Endothelial cell of umbilical vein (primary cell): ENCODE measurements at regions not wholly inside any gene's neighbourhood (a gene's known extent, or its start where the extent isn't known, plus 50 kb on each side); places are given as distances from the start of the nearest gene placed in this dataset.

Experiments used
- BruUV-seq: library from RNA; stranded (reverse); fragments of 400-500 nt; replicated peaks from 2 replicates; lab custom pipeline; 2021; lab: Mats Ljungman, UMichigan
- CTCF ChIA-PET: fragments of 300-600, 350-600 bp; sonication (Branson Sonifier 250); formaldehyde crosslinking; loops from one replicate; lab custom pipeline; 2021; ENCODE audit warnings: antibody characterized with exemption, inconsistent platforms; lab: Charles Lee
- POLR2A ChIA-PET: fragments of 300-600, 350-600 bp; sonication (Branson Sonifier 250); formaldehyde crosslinking; loops from one replicate; lab custom pipeline; 2021; ENCODE audit warnings: antibody characterized with exemption, inconsistent platforms; lab: Charles Lee
- DNase-seq: peaks from one replicate; pipeline ENCODE4 v3.0.0-alpha.2; 2011; ENCODE audit warnings: low read depth, low spot score
- FAIRE-seq: peaks from 2 replicates; lab custom pipeline; 2011; peaks lifted over from hg19 to GRCh38; lab: Jason Lieb, UNC
- H2AFZ ChIP-seq: 2 replicates; pipeline ENCODE4 v1.6.0; 2012; ENCODE audit warnings: low read depth, low read length, control low read depth, inconsistent platforms
- H3K27ac ChIP-seq: 2 replicates; pipeline ENCODE4 v1.5.1; 2011; ENCODE audit warnings: low read depth, mild to moderate bottlenecking, control low read depth, low read length, moderate library complexity; ENCODE audit not compliant: insufficient read depth
- H3K27me3 ChIP-seq, 2 experiments: 2 replicates each; pipeline versions ENCODE4 v1.6.0 to v1.6.1; 2011; ENCODE audit warnings: low read length in 2 of 2, mixed read lengths in 1 of 2; ENCODE audit not compliant: control insufficient read depth in 2 of 2, insufficient read depth in 2 of 2
- H3K36me3 ChIP-seq, 2 experiments: 2 replicates in 1 of 2; 3 replicates in 1 of 2; pipeline ENCODE4 v1.5.1; 2011; ENCODE audit warnings: low read length in 2 of 2, mild to moderate bottlenecking in 1 of 2, moderate library complexity in 1 of 2; ENCODE audit not compliant: control insufficient read depth in 2 of 2, insufficient read depth in 2 of 2; ENCODE audit errors: extremely low read depth in 1 of 2
- H3K4me1 ChIP-seq: 3 replicates; pipeline ENCODE4 v1.5.1; 2011; ENCODE audit warnings: mild to moderate bottlenecking, low read length; ENCODE audit not compliant: control insufficient read depth, insufficient read depth; ENCODE audit errors: extremely low read depth
- H3K4me2 ChIP-seq: 2 replicates; pipeline ENCODE4 v1.6.1; 2011; ENCODE audit warnings: low read length, control low read depth, mixed read lengths; ENCODE audit not compliant: insufficient read depth
- H3K4me3 ChIP-seq, 3 experiments: fragments of 200-600 bp in 1 of 3; sonication (generic), shearing (Covaris generic) in 1 of 3; replicated peaks in 1 of 3; 2 replicates each; pipeline ENCODE4 v1.5.1; 2011 to 2016; ENCODE audit warnings: control low read depth in 3 of 3, low read length in 3 of 3, mild to moderate bottlenecking in 2 of 3, inconsistent platforms in 1 of 3, low read depth in 1 of 3, moderate library complexity in 1 of 3; ENCODE audit not compliant: insufficient read depth in 1 of 3
- H3K79me2 ChIP-seq: 2 replicates; pipeline ENCODE4 v1.6.0; 2012; ENCODE audit warnings: low read length, inconsistent platforms; ENCODE audit not compliant: control insufficient read depth, insufficient read depth
- H3K9ac ChIP-seq: replicated peaks from 2 replicates; pipeline ENCODE3; 2011; ENCODE audit warnings: low read length, control low read depth; ENCODE audit not compliant: insufficient read depth; ENCODE audit errors: extremely low read depth
- H3K9me1 ChIP-seq: replicated peaks from 3 replicates; pipeline ENCODE4 v1.6.0; 2011; ENCODE audit warnings: mild to moderate bottlenecking, low read length; ENCODE audit not compliant: control insufficient read depth, insufficient read depth; ENCODE audit errors: extremely low read depth
- H3K9me3 ChIP-seq: replicated peaks from 2 replicates; pipeline ENCODE4 v1.5.1; 2012; ENCODE audit warnings: low read length, inconsistent platforms; ENCODE audit not compliant: control insufficient read depth, insufficient read depth
- H4K20me1 ChIP-seq: replicated peaks from 2 replicates; pipeline ENCODE3; 2011; ENCODE audit warnings: mild to moderate bottlenecking, low read length; ENCODE audit not compliant: control insufficient read depth, insufficient read depth; ENCODE audit errors: extremely low read depth
- EZH2 ChIP-seq: IDR thresholded peaks from 2 replicates; pipeline ENCODE4 v1.6.1; 2012; ENCODE audit warnings: borderline replicate concordance, low read depth, mild to moderate bottlenecking, moderate library complexity, low read length, inconsistent platforms; ENCODE audit not compliant: severe bottlenecking
- FOS ChIP-seq: IDR thresholded peaks from 2 replicates; pipeline ENCODE4 v1.6.1; 2011; ENCODE audit warnings: mild to moderate bottlenecking, low read length, moderate library complexity, borderline replicate concordance; ENCODE audit not compliant: insufficient read depth
- GATA2 ChIP-seq: IDR thresholded peaks from 2 replicates; pipeline ENCODE4 v1.7.0; 2011; ENCODE audit warnings: low read depth, mild to moderate bottlenecking, moderate library complexity, mixed read lengths, low read length; ENCODE audit not compliant: insufficient read length, insufficient read depth
- JUN ChIP-seq: IDR thresholded peaks from 2 replicates; pipeline ENCODE4 v1.6.1; 2011; ENCODE audit warnings: borderline replicate concordance, low read depth; ENCODE audit not compliant: insufficient read length, insufficient read depth
- MYC ChIP-seq: IDR thresholded peaks from one replicate; pipeline ENCODE4 v1.6.1; 2011; ENCODE audit warnings: mild to moderate bottlenecking, low read depth, low read length
- POLR2A ChIP-seq: IDR thresholded peaks from 2 replicates; pipeline ENCODE4 v1.6.1; 2012; ENCODE audit warnings: low read depth, mild to moderate bottlenecking, control low read depth, low read length
- POLR2AphosphoS5 ChIP-seq: IDR thresholded peaks from 2 replicates; pipeline ENCODE4 v1.6.1; 2012; ENCODE audit warnings: low read depth, mild to moderate bottlenecking, control low read depth, low read length, moderate library complexity; ENCODE audit not compliant: insufficient read depth
- dilution Hi-C: fragments of 300-500 bp; cut with MboI; formaldehyde crosslinking; loops from one replicate; pipeline ENCODE4 v1.15.0; 2019; ENCODE audit warnings: low sequenced_read_pairs; ENCODE audit not compliant: extremely low pct_ligation_motif_present
- intact Hi-C: fragments of 100-400 bp; cut with micrococcal nuclease; formaldehyde crosslinking; loops from one replicate; pipeline ENCODE4 v1.10.0; 2022
- TF ChIP-seq, protein P1 (sequence below), 2 donors: IDR thresholded peaks; 1 replicate in 1 of 2; 2 replicates in 1 of 2; pipeline ENCODE4 v1.5.1; 2011; ENCODE audit warnings: low read length in 2 of 2, mild to moderate bottlenecking in 2 of 2, moderate library complexity in 2 of 2, control low read depth in 1 of 2, inconsistent platforms in 1 of 2, low read depth in 1 of 2; ENCODE audit not compliant: insufficient read depth in 1 of 2; ENCODE audit errors: extremely low read depth in 1 of 2
- TF ChIP-seq, protein P2 (sequence below): IDR thresholded peaks from 2 replicates; pipeline ENCODE4 v1.6.1; 2011; ENCODE audit not compliant: insufficient read depth, insufficient read length

DNA sequence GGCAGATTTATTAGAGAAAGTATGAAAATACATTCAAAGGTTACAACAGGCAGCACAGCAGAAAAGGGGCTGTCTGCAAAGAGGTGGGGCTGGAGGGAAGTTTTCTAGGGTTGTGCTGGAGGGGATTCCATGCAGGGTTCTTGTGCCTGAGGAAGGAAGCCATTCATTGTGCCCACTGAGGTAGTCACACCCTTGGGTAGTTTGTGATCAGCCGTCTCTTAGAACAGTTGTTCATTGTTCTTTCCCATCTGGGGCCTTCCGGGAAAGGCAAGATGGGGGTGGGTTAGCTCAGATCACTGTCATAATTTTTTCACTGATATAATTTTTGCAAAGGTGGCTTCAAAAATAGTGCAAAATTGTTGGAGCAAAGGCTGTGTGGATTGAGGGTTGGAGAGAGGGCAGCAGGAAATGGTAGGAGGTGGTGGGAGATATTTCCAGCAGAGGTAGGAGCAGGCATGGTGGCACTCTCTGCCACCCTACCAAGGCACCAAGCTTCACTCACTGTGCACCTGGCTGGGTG lies 80.5 kb upstream of the GPR6 start:
- Histone ChIP-seq H3K36me3 (no peaks in the 10 kb centered on the region), H3K4me1 (no peaks in the 10 kb centered on the region), H3K4me2 (no peak overlapping the region), H3K4me3 (no peak overlapping the region), H3K27me3 (peaks cover 2 to 3% of the 10 kb centered on the region in 2 experiments), H3K9me3 (no peaks in the 10 kb centered on the region), H2AFZ (no peak overlapping the region), H3K9me1 (no peaks in the 10 kb centered on the region), H3K79me2 (no peaks in the 10 kb centered on the region), H3K9ac (no peak overlapping the region), H4K20me1 (no peaks in the 10 kb centered on the region), H3K27ac (no peak overlapping the region)
- dilution Hi-C loops, result no loop called here
- intact Hi-C loops, result no loop called here
- TF ChIP-seq POLR2A (no peak), GATA2 (no peak), JUN (no peak), EZH2 (no peak), MYC (no peak), FOS (no peak), POLR2AphosphoS5 (no peak)
- TF ChIP-seq, protein P1, sequence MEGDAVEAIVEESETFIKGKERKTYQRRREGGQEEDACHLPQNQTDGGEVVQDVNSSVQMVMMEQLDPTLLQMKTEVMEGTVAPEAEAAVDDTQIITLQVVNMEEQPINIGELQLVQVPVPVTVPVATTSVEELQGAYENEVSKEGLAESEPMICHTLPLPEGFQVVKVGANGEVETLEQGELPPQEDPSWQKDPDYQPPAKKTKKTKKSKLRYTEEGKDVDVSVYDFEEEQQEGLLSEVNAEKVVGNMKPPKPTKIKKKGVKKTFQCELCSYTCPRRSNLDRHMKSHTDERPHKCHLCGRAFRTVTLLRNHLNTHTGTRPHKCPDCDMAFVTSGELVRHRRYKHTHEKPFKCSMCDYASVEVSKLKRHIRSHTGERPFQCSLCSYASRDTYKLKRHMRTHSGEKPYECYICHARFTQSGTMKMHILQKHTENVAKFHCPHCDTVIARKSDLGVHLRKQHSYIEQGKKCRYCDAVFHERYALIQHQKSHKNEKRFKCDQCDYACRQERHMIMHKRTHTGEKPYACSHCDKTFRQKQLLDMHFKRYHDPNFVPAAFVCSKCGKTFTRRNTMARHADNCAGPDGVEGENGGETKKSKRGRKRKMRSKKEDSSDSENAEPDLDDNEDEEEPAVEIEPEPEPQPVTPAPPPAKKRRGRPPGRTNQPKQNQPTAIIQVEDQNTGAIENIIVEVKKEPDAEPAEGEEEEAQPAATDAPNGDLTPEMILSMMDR (IDR thresholded peaks at IDR 0.05; ENCODE audit: extremely low read depth in 1 of 2, insufficient read depth in 1 of 2, low read depth in 1 of 2, low read length in 2 of 2), result no peak
- TF ChIP-seq, protein P2, sequence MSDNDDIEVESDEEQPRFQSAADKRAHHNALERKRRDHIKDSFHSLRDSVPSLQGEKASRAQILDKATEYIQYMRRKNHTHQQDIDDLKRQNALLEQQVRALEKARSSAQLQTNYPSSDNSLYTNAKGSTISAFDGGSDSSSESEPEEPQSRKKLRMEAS, result no peak
- FAIRE-seq, result no peak
- no peak for DNase-seq
- ChIA-PET CTCF (no interaction called here), POLR2A (no interaction called here)
- BruUV-seq, result no TSS peak
